ENCODE measurements at regions not wholly inside any gene's neighbourhood (a gene's known extent, or its start where the extent isn't known, plus 50 kb on each side); places are given as distances from the start of the nearest gene placed in this dataset.

DNA sequence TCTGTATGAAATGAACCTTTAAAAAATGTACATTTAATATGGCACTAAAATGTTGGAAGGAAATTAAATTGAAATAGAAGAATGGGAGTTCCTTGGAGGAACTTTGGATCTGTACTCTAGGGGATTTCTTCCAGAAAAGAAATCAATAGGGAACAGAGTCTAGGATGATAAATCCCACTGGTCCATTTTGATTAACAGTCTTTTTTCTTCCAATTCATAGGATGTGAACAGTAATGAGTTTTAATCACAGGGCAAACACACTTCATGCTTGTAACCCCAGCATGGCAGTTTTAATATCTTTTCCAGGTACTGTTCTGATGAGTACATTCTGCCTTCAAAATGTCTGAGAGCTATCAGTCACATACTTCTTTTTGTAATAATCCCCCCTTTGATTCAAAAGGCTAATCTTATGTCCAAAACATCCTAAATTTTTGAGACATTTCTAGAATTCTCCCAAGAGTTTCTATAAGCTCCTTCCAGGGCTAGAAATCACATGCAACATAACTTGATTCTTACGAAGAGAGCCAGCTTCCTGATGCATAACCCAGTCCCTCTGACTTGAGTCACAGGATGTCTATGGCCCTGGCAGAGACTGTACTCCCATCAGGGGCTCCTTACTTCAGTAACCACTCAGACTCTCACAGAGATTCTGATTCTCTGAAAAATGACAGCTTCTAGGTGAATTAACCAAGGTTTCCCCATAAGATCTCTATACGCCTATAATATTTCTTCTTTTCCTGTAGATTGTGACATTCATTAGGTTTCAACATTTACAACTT lies 112.9 kb downstream of the SLC36A4 start:
- Mint-ChIP-seq H3K27me3 (ENCODE audit: insufficient read depth, unreplicated experiment) (peaks cover 12% of the 10 kb centered on the region), H3K36me3 (ENCODE audit: insufficient read depth, unreplicated experiment) (no peaks in the 10 kb centered on the region), H3K9me3 (ENCODE audit: unreplicated experiment) (no peaks in the 10 kb centered on the region), H3K4me3 (ENCODE audit: unreplicated experiment) (no peak overlapping the region), H3K4me1 (ENCODE audit: low read depth, unreplicated experiment) (no peaks in the 10 kb centered on the region), H3K27ac (ENCODE audit: unreplicated experiment) (no peak overlapping the region)
- BruUV-seq (replicated peaks), result no TSS peak
- TF ChIP-seq, protein P1, sequence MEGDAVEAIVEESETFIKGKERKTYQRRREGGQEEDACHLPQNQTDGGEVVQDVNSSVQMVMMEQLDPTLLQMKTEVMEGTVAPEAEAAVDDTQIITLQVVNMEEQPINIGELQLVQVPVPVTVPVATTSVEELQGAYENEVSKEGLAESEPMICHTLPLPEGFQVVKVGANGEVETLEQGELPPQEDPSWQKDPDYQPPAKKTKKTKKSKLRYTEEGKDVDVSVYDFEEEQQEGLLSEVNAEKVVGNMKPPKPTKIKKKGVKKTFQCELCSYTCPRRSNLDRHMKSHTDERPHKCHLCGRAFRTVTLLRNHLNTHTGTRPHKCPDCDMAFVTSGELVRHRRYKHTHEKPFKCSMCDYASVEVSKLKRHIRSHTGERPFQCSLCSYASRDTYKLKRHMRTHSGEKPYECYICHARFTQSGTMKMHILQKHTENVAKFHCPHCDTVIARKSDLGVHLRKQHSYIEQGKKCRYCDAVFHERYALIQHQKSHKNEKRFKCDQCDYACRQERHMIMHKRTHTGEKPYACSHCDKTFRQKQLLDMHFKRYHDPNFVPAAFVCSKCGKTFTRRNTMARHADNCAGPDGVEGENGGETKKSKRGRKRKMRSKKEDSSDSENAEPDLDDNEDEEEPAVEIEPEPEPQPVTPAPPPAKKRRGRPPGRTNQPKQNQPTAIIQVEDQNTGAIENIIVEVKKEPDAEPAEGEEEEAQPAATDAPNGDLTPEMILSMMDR (IDR thresholded peaks at IDR 0.05; ENCODE audit: insufficient read depth in 1 of 2, low read depth in 1 of 2, low read length in 1 of 2, severe bottlenecking in 1 of 2, unreplicated experiment in 1 of 2), result no peak
- H3K36me3 ChIP-seq (ENCODE audit: control insufficient read depth, insufficient read depth, low read length), result no peaks in the 10 kb centered on the region
- H3K9me3 ChIP-seq, result no peaks in the 10 kb centered on the region
- intact Hi-C loops (cut with micrococcal nuclease; ENCODE audit: unreplicated experiment), result loop anchor here (5.0 kb wide), 1 partner anchor 567 kb away; no protein-coding TSS in a partner anchor
- H3K4me1 ChIP-seq, result no peaks in the 10 kb centered on the region
- no peak for DNase-seq
- CTCF ChIA-PET, result no interaction called here
- no peaks in the 10 kb centered on the region for H3K27me3 ChIP-seq (replicated peaks; ENCODE audit: control insufficient read depth, insufficient read depth, low read length)
- POLR2A ChIA-PET, result interaction anchor here (0.6 kb wide), 1 partner anchor 16 kb away, joined by 7 read pairs; no protein-coding TSS in a partner anchor
- no peak overlapping the region for H3K4me3 ChIP-seq (ENCODE audit: low read depth, low read length)

DNA sequence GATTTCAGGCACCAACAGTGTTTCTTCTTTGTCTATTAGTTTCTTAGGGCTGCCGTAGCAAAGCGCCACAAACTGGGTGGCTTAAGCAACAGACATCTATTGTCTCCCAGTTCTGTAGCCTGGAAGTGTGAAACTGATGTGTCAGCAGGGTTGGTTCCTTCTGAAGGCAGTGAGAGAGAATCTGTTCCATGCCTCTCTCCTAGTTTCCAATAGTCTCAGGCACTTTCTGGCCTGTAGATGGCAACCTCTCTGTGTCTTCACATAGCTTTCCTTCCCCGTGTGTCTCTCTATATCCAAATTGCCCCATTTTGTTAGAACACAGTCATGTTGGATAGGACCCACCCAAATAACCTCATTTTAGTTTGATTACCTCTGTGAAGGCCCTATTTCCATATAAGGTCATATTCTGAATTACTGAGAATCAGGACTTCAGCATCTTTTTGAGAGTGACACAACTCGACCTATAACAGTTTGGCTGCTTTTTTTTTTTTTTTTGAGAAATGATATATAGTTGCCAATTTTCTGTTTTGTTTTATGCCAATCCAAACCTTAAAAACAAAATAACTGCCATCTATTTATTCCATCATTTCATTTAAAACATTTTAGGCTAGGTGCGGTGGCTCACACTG lies 108.2 kb downstream of the SLC36A4 start:
- ChIA-PET POLR2A (no interaction called here), CTCF (interaction anchor here (0.7 to 1.9 kb wide), 4 partner anchors 24 to 298 kb away, joined by 3 to 5 read pairs (median 3); no protein-coding TSS in a partner anchor)
- Mint-ChIP-seq H3K27me3 (ENCODE audit: insufficient read depth, unreplicated experiment) (peaks cover 6% of the 10 kb centered on the region), H3K27ac (ENCODE audit: unreplicated experiment) (no peak overlapping the region), H3K9me3 (ENCODE audit: unreplicated experiment) (peaks cover 5% of the 10 kb centered on the region), H3K4me3 (ENCODE audit: unreplicated experiment) (no peak overlapping the region), H3K4me1 (ENCODE audit: low read depth, unreplicated experiment) (no peaks in the 10 kb centered on the region), H3K36me3 (ENCODE audit: insufficient read depth, unreplicated experiment) (no peaks in the 10 kb centered on the region)
- Histone ChIP-seq H3K36me3 (ENCODE audit: control insufficient read depth, insufficient read depth, low read length) (no peaks in the 10 kb centered on the region), H3K9me3 (no peaks in the 10 kb centered on the region), H3K4me3 (ENCODE audit: low read depth, low read length) (no peak overlapping the region), H3K4me1 (no peaks in the 10 kb centered on the region), H3K27me3 (replicated peaks; ENCODE audit: control insufficient read depth, insufficient read depth, low read length) (no peaks in the 10 kb centered on the region)
- intact Hi-C loops (cut with micrococcal nuclease; ENCODE audit: unreplicated experiment), result loop anchor here (1.0 to 5.0 kb wide), 3 partner anchors 80 to 563 kb away; no protein-coding TSS in a partner anchor
- BruUV-seq (replicated peaks), result no TSS peak
- TF ChIP-seq, protein P1 (IDR thresholded peaks at IDR 0.05; ENCODE audit: insufficient read depth in 1 of 2, low read depth in 1 of 2, low read length in 1 of 2, severe bottlenecking in 1 of 2, unreplicated experiment in 1 of 2), result peak; percentile 65 to 88
- peak; percentile 47 to 52 for DNase-seq

All from Caco-2 (cell line).